Activated CD4-positive, alpha-beta T cell treated with anti-CD3 and anti-CD28 coated beads, Interleukin-2, amount 50 U/mL, for 4 hours (primary cell): ENCODE measurements at regions not wholly inside any gene's neighbourhood (a gene's known extent, or its start where the extent isn't known, plus 50 kb on each side); places are given as distances from the start of the nearest gene placed in this dataset.

Experiments
- DNase-seq, 2 experiments: peaks; one replicate each; pipeline ENCODE4 v3.0.0-alpha.2; 2020

DNA sequence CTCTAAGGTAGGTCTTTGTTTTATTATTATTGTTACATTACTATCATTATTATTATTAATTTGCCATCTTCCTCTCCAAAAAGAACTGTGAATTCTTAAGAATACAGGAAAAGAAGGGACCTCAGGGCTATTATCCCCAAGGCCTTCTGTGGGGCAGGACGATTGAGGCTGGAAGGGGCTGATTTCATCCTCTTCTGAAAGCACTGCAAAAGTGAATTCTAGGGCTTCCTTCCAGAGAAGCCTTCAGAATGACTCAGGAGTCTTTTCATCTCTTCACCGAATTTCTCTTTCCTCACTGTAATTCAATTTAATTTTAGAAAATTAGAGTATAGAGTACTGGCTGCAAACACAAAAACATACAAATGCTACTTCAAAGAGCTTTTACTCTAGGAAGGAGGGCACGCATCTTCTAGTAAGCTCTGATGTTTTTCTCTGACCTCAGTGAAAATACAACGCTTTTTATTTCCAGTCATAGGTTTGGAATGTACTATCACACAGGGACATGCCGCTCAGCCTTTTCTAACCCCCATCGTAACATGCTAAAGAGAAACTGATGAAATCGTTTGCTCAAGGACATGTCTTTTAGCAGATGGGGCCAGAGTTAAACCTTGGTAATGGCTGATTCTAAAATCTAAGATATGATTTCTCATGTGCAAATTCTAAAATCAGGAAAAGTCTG, 280.2 kb upstream of the PITRM1 start:
- no peak for DNase-seq

DNA sequence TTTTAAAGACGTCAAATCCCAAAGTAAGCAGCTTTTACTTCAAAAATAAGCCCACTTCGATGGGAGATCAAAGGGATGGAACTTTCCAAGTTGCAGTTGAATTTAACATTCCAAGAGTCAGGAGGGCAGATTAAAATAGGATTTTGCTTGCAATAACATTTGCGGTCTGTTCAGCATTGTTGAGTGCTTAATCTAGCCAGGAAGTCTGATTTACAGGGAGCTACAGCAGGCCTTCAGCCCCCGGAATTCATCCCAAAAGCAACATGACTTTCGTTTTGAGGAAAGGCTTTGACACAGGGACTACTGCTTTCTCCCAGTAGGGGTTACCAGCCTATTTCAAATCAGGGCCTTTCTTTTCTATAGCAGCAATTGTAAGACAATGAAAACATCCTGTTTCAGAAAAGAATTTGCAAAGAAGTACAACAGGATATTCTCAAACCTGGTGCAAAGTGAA, 279.6 kb upstream of the PITRM1 start:
- DNase-seq = no peak

DNA sequence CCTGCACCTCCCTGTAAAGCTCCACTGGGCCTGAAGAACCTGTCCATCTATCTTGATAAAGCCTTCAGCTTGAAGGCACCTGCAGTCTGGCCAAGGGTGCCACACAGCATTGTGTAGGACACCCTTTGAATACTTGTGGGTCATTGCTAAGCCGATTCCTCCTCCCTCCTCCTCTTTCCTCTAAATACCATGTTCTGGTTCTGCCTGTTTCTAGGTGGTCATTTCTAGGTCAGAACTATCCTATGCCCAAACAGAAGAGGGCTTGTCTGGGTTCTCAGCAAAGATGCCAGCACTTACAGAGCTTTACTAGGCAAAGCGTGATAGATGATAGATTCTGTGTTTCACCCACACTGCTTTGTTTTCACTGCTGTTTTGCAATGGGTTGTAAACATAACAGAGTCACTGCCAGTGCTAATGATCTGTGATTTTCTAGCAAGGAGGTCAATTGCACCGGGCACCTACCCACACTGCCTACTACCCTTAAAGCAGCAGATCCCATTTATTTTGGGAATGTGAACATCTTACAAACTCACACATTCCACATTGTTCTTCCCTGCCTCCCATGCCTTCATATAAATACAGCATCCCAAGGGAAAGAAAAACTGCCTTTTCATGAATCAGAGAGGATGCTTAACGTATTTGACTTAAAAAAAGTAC, 279.1 kb upstream of the PITRM1 start:
- DNase-seq = no peak

DNA sequence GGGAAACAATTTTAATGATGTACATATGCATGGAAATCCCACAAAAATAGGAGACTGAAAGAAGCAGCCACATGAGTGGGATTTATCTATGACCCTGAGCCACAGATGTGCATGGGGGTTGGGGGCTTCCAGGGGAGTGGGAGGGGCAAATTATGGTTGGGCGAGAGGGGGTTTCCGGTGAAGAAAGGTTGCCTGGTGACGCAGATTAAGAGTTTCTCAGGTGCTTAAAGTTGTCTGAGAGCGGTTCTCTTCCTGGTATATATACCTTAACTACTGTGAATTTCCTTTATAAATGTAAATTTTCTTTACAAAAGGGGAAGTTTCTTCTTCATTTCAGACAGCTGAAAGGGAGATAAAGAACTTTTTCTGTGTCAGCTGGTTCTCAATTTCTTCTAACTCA, 273.6 kb upstream of the PITRM1 start:
- DNase-seq = no peak

DNA sequence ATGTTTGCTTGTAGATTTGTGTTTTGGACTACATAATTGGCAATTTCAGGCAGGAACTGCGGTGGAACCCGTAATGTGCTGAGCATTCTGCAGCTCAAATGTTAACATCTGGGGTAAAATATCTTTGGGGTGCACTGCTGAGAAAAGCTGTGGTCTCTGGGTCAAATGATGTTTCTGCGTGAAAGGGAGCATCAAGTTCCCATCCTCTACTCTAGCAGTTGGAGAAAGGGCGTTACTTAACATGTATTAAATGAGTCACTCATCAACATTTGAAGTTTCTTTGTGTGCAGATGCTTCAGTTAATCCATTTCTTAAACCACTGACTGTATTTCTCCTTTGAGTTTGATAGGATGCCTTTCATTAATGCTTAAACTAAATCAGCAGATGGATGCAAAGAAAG, 273.1 kb upstream of the PITRM1 start:
- DNase-seq = no peak

DNA sequence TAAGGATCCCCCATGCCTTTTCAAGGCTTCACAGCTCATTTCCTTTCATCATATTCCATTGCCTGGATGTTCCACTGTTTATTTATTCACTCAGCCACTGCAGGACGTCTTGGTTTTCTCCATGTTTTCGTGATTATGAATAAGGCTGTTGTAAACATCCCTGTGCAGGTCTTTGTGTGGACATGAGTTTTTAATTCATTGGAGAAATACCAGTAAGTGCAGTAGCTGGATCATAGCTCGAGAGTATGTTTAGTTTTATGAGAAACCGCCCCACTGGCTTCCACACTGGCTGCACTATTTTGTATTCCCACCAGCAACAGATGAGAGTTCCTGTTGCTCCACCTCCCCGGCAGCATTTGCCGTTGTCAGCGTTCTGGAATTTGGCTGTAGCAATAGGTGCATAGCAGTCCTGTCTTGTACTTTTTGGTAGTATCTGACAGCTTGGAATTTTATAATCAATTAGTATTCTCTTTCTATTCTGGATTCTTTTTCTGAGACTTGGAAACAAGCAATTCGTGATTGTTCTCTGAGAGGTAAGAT, 269.9 kb upstream of the PITRM1 start:
- no peak for DNase-seq

GRCh38 chr10:3439183-3439582, 266.6 kb upstream of the PITRM1 start:
- no peak for DNase-seq

- DNase-seq = no peak
Measured at GRCh38 chr10:3438606-3439005, 266.0 kb upstream of the PITRM1 start.

DNA sequence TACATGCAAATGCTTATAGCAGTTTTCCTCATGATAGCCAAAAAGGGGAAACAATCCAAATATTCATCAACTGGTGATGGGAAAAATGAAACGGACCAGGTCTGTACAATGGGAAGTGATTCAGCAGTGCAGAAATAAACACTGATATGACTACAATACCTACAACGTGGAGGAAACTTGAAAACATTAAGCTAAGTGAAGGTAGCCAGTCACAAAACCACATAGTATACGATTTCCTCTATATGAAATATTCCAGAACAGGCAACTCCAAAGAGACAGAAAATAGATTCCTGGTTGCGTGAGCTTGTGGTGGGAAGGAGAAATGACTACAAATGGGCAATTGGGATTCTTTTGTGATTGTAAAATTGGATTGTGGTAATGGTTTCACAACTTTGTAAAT, 263.1 kb upstream of the PITRM1 start:
- no peak for DNase-seq

GRCh38 chr10:3433988-3434387, 261.4 kb upstream of the PITRM1 start:
- DNase-seq = no peak

- no peak for DNase-seq
Measured at GRCh38 chr10:3433131-3433530, 260.5 kb upstream of the PITRM1 start.

GRCh38 chr10:3432081-3432825, 259.7 kb upstream of the PITRM1 start:
- no peak for DNase-seq

DNA sequence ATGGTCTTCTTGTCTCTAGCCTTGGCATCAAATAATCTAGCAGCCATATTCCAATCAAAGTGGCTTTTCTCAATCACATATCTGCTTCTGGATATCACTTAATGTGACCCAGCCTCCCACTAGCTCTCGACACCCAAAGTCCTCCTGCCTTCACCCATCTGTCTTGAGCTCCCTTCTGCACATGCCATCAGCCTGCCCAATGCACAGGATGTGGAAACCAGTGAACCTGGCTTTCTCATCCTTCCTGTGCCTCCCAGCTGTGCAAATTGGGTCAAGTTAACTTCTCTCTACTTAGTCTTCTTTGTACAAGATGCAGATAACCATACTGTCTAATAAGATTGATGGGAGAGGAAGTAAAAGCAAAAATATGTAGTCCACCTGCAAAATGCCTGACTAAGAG, 257.9 kb upstream of the PITRM1 start:
- DNase-seq = no peak

DNA sequence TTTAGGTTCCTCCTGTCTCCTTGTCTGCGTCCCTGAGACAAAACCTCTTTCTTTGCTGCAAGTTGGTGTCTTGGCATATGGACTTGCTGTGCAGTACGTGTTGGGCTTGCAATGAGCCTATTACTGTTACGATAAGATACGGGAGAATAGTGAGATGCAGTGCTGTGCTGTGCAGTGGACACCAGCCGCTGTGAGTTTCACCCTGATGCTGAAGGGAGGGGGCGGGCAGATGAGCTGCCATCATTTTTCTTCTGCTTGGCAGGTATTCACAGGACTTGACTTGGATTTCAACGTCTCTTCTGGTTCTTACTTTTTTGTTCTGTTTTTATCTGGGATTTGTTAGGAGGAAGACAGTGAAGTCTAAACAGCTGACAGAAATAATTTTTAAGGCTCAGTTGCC, 257.1 kb upstream of the PITRM1 start:
- DNase-seq = no peak

DNA sequence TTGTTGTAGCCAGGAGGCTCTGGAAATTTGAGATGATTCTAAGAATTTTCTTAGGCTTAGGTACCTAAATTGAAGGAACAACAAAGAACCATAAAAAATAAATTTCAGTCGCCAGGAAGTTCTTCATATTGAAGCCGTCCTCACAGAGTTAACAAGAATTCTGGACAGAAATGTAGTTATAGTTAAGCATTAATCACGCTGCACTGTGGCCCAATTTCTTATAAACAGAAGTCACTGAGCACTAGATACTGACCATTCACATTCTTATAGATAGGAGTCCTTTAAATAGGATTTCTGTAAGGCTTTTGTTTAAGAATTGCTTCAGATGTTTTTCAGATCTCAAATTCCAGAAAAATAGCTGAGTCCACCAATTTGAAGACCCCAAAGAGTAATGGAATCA, 256.2 kb upstream of the PITRM1 start:
- no peak for DNase-seq

DNA sequence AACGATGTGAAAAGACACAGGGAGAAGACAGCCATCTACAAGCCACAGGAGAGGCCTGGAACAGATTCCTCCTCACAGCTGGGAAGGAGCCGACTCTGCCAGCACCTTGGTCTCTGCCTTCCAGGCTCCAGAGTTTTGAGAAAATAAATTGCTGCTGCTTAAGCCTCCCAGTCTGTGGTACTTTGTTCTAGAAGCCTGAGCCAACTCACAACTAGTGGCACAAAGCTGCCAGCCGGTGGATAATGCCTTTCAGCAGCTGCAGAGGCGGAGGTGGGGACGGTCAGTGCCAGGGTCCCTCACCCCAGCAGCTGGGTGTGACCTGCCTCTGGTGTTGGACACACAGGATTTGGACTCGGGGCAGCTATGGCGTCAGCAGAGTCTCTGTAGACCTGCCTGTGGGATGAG, 255.4 kb upstream of the PITRM1 start:
- no peak for DNase-seq

GRCh38 chr10:3427347-3427746, 254.8 kb upstream of the PITRM1 start:
- DNase-seq = no peak

DNA sequence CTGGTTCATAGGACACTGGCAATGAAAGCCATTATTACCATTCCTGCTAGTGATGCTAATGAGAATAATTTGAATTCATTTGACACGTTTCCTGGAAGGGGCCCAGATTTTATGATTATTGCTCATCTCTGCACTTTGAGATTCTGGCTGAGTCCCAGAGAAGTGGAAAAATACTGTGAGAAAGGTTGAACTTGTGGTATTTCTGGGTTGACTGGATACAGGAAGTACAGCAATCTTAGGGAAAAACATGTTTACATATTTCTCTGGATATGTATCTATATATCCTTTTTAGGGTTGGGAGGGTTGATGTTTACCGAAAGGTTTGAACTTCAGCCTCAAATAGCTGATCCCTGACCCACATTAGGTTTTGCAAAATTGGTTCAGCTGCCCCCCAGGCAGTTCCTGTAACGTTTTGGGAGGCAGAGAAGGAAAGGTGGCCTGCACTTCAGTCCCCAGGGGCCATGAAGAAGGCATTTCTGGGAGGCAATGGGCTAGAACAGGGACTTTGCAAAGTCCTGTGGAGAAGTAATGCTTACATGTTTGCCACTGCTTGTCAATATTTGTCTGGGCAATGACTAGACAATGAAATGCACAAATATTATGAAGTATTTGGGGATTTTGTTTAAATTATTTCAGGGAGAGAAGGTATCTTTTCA, 253.7 kb upstream of the PITRM1 start:
- DNase-seq = no peak

- DNase-seq = no peak
Measured at GRCh38 chr10:3425716-3426115, 253.1 kb upstream of the PITRM1 start.

DNA sequence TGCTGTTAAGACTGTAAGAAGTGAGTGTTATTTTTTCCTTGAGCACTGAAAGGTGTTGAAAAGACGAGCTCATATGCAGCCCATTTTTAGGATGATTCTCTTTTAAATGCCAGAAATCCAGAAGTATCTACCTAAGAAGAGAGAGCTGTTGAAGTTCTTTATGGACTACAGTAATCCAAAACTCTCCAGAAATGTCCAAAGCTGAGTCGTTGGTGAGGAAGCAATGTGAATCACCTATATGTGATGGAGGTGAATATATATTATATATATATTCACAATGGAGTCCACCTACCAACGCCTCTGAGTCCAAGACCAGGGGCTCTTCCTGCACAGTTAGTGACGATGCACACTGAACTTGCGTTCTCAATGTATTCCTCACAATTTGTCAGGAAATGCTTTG, 252.7 kb upstream of the PITRM1 start:
- no peak for DNase-seq

GRCh38 chr10:3424111-3424851, 251.7 kb upstream of the PITRM1 start:
- DNase-seq = no peak

DNA sequence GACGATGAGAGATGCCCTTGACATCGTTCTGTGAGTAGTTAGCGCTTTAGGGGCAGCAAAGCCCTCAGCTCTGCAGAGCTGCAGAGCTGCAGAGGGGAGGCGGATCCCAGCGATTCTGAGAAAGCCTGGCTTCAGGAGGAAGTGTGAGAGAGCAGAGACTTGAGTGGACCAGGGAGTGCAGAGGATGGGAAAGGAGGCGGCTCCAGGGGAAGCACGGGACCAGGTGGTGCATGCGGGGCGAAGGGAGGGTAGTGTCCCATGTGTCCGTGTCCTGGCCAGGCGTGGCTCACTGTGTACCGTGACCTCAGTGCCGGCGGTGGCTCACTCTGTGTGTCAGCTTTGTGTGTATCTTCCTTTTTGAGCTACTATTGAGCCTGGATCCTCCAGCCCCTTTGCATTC, 250.8 kb upstream of the PITRM1 start:
- no peak for DNase-seq

GRCh38 chr10:3422282-3422681, 249.7 kb upstream of the PITRM1 start:
- DNase-seq = no peak
